ENCODE measurements at regions not wholly inside any gene's neighbourhood (a gene's known extent, or its start where the extent isn't known, plus 50 kb on each side); places are given as distances from the start of the nearest gene placed in this dataset.

DNA sequence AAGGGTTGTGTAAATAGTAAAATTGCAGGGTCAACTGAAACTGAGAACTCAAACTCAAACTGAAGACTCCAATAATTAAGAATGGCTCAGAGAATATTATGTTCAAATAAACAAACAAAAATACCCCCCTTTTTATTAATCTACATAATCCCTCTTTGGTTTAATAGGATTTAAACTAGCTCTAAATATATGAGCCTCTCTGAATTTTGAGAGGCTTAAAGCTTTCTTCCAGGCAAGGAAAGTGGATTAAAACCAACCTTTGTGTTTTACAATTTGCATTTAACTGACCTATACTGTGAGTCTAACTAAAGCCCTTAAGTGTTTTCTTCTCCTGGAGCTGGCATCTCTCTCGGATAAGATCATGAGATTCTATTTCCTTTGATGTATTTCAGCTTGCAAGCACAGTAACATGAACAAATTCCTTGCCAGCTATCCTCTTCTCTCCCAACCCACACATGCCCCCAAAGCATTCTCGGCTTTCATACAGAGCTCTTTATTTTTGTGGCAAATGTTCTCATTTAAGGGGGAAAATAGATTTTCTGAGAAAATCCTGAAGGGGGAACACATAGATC lies 1310.8 kb upstream of the AGA start:
- intact Hi-C loops (cut with micrococcal nuclease; ENCODE audit: unreplicated experiment), result no loop called here
- Histone ChIP-seq H3K4me3 (ENCODE audit: low read depth, low read length, poor library complexity, severe bottlenecking) (no peak overlapping the region), H3K27ac (ENCODE audit: low read depth, low read length, poor library complexity, severe bottlenecking) (no peak overlapping the region), H3K36me3 (ENCODE audit: insufficient read depth, low read length, poor library complexity, severe bottlenecking) (no peaks in the 10 kb centered on the region), H3K4me1 (ENCODE audit: insufficient read depth, low read length, poor library complexity, severe bottlenecking) (no peaks in the 10 kb centered on the region), H3K27me3 (replicated peaks; ENCODE audit: insufficient read depth, low read depth, low read length, poor library complexity) (no peaks in the 10 kb centered on the region), H3K9me3 (ENCODE audit: low read depth, low read length, poor library complexity, severe bottlenecking) (no peaks in the 10 kb centered on the region)
- DNase-seq (ENCODE audit: low spot score), result peak; percentile 5
- ChIA-PET POLR2A (ENCODE audit: low non-redundant PET) (no interaction called here), CTCF (no interaction called here)
- BruUV-seq (replicated peaks), result no TSS peak
- TF ChIP-seq EZH2 (IDR thresholded peaks at IDR 0.05; ENCODE audit: borderline replicate concordance, low read depth, low read length, poor library complexity, severe bottlenecking), result no peak
- TF ChIP-seq, protein P1, sequence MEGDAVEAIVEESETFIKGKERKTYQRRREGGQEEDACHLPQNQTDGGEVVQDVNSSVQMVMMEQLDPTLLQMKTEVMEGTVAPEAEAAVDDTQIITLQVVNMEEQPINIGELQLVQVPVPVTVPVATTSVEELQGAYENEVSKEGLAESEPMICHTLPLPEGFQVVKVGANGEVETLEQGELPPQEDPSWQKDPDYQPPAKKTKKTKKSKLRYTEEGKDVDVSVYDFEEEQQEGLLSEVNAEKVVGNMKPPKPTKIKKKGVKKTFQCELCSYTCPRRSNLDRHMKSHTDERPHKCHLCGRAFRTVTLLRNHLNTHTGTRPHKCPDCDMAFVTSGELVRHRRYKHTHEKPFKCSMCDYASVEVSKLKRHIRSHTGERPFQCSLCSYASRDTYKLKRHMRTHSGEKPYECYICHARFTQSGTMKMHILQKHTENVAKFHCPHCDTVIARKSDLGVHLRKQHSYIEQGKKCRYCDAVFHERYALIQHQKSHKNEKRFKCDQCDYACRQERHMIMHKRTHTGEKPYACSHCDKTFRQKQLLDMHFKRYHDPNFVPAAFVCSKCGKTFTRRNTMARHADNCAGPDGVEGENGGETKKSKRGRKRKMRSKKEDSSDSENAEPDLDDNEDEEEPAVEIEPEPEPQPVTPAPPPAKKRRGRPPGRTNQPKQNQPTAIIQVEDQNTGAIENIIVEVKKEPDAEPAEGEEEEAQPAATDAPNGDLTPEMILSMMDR (conservative IDR thresholded peaks at IDR 0.05; ENCODE audit: low read depth, low read length), result no peak

- no peak for DNase-seq (ENCODE audit: low spot score)
- intact Hi-C loops (cut with micrococcal nuclease; ENCODE audit: unreplicated experiment), result no loop called here
- Histone ChIP-seq H3K4me1 (ENCODE audit: insufficient read depth, low read length, poor library complexity, severe bottlenecking) (no peaks in the 10 kb centered on the region), H3K27me3 (replicated peaks; ENCODE audit: insufficient read depth, low read depth, low read length, poor library complexity) (no peaks in the 10 kb centered on the region), H3K27ac (ENCODE audit: low read depth, low read length, poor library complexity, severe bottlenecking) (no peak overlapping the region), H3K4me3 (ENCODE audit: low read depth, low read length, poor library complexity, severe bottlenecking) (no peak overlapping the region), H3K9me3 (ENCODE audit: low read depth, low read length, poor library complexity, severe bottlenecking) (no peaks in the 10 kb centered on the region), H3K36me3 (ENCODE audit: insufficient read depth, low read length, poor library complexity, severe bottlenecking) (no peaks in the 10 kb centered on the region)
- POLR2A ChIA-PET (ENCODE audit: low non-redundant PET), result no interaction called here
- BruUV-seq (replicated peaks), result no TSS peak
- TF ChIP-seq EZH2 (IDR thresholded peaks at IDR 0.05; ENCODE audit: borderline replicate concordance, low read depth, low read length, poor library complexity, severe bottlenecking), result no peak
- TF ChIP-seq, protein P1 (conservative IDR thresholded peaks at IDR 0.05; ENCODE audit: low read depth, low read length), result no peak
- CTCF ChIA-PET, result no interaction called here
Measured at GRCh38 chr4:178778496-178778895, 1336.3 kb upstream of the AGA start.

DNA sequence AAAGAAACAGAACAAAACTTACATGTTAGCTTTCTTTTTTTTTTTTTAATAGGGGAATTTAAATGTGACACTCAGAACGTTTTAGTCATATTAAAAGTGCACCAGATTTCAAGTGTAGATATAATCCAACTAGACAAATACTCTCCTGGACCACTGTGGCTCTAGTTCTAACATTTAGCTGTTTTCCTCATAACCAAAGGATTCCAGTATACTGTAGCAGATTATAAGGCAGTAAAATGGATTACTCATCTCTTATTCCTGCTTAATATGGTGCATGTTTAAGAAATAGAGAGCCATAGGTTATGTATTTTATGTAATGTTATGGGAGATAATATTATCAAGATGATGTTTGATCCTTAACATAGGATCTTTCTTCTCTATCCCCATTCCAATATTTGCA lies 1339.5 kb upstream of the AGA start:
- Histone ChIP-seq H3K36me3 (ENCODE audit: insufficient read depth, low read length, poor library complexity, severe bottlenecking) (no peaks in the 10 kb centered on the region), H3K9me3 (ENCODE audit: low read depth, low read length, poor library complexity, severe bottlenecking) (no peaks in the 10 kb centered on the region), H3K4me3 (ENCODE audit: low read depth, low read length, poor library complexity, severe bottlenecking) (no peak overlapping the region), H3K27me3 (replicated peaks; ENCODE audit: insufficient read depth, low read depth, low read length, poor library complexity) (no peaks in the 10 kb centered on the region), H3K4me1 (ENCODE audit: insufficient read depth, low read length, poor library complexity, severe bottlenecking) (no peaks in the 10 kb centered on the region), H3K27ac (ENCODE audit: low read depth, low read length, poor library complexity, severe bottlenecking) (no peak overlapping the region)
- no peak for TF ChIP-seq EZH2 (IDR thresholded peaks at IDR 0.05; ENCODE audit: borderline replicate concordance, low read depth, low read length, poor library complexity, severe bottlenecking)
- TF ChIP-seq, protein P1 (conservative IDR thresholded peaks at IDR 0.05; ENCODE audit: low read depth, low read length), result no peak
- BruUV-seq (replicated peaks), result no TSS peak
- DNase-seq (ENCODE audit: low spot score), result no peak
- ChIA-PET CTCF (no interaction called here), POLR2A (ENCODE audit: low non-redundant PET) (no interaction called here)
- intact Hi-C loops (cut with micrococcal nuclease; ENCODE audit: unreplicated experiment), result no loop called here
